ENCODE measurements at regions not wholly inside any gene's neighbourhood (a gene's known extent, or its start where the extent isn't known, plus 50 kb on each side); places are given as distances from the start of the nearest gene placed in this dataset.
A peak's percentile ranks its signal among the peaks of the same experiment; 100 is the strongest.
"Not testable (repeated sequence)": the region's sequence is repeated elsewhere in the genome, so short reads cannot be mapped to it uniquely, and the experiment has no call there.

DNA sequence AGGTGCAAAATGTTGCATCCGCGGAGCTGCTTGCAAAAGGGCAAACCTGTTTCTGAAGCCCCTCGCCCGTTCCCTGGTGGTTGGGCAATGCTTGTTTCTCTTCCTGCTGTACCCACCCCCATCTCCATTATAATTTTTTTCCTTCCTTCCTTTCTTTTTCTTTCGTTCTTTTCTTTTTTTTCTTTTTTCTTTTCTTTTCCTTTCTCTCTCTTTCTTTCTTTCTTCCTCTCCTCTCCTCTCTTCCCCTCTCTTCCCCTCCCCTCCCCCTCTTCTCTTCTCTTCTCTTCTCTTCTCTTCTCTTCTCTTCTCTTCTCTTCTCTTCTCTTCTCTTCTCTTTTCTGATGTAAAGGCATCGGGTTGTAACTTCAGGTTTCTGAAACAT is 278.2 kb downstream of the GATA3 start:
- DNase-seq (ENCODE audit: low read depth in 4 of 4, low spot score in 2 of 4), result no peak

DNA sequence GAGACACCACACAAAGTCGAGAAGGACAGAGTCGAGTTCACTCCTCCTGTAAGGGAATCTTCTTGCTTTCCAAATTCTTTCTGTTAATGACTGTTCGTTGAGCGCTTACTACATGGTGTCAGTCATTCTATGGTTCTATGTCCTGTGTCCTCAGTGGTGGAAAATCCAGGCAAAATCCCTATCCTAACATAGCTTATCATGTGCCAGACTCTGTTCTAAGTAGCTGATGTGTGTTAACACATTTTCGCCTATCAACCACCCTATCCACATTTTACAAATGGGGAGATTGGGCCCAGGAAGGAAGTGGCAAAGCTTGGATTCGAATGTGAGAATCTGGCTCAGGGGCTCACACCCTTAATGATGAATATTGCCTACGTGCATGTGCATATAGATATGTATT is 280.1 kb downstream of the GATA3 start:
- no peak for DNase-seq (ENCODE audit: low read depth in 4 of 4, low spot score in 2 of 4)

- DNase-seq (ENCODE audit: low read depth in 4 of 4, low spot score in 2 of 4), result peak in 3 of 4 donors; percentile 18 to 34 (median 19)
Observed at GRCh38 chr10:8336629-8337331, 282.3 kb downstream of the GATA3 start.

DNA sequence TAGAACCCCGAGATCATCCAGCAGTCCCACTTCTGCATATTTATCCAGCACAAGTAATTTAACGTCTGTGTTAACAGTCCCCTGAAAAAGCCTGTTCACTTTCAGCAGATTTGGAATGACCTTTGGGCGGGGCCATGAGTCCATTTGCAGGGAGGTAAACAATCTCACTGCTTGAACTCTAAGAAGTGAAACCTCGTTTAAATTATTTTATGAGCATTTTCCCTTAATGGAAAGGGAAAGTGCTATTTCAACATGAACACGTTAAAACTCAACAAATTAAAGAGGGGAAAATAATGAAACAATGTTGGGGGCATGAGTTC is 282.8 kb downstream of the GATA3 start:
- peak in 1 of 4 donors; percentile 6 for DNase-seq (ENCODE audit: low read depth in 4 of 4, low spot score in 2 of 4)

DNA sequence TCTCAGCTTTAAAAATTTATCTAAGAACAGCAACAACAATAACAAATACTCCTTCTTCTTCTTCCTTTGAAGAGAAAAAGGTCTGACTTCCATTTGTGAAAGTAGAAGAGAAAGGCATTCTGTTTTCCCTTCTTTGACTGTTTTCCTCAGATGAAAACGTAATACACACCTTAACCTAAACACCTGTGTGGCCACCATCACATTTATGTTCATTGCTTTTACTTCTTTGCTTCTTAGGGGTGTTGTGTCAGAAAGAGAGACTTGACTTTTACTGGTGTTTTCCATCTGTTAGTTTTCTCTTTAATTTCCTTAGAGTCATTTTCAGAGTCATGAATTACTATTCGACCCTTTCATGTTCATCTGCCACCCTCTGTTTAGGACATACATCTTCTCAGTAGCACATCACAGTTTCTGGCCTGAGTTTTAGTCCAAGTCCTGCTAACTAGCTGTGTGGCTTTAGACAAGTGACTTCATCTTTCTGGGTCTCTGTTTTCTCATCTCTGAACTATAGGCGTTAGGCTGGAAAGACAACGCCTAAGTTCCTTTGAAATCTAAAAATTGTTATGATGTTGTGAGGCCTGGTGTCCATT is 283.8 kb downstream of the GATA3 start:
- DNase-seq (ENCODE audit: low read depth in 4 of 4, low spot score in 2 of 4), result no peak

- DNase-seq (ENCODE audit: low read depth in 4 of 4, low spot score in 2 of 4), result no peak
Observed at GRCh38 chr10:8344756-8345155, 290.3 kb downstream of the GATA3 start.

- no peak for DNase-seq (ENCODE audit: low read depth in 4 of 4, low spot score in 2 of 4)
Observed at GRCh38 chr10:8346861-8347260, 292.4 kb downstream of the GATA3 start.

DNA sequence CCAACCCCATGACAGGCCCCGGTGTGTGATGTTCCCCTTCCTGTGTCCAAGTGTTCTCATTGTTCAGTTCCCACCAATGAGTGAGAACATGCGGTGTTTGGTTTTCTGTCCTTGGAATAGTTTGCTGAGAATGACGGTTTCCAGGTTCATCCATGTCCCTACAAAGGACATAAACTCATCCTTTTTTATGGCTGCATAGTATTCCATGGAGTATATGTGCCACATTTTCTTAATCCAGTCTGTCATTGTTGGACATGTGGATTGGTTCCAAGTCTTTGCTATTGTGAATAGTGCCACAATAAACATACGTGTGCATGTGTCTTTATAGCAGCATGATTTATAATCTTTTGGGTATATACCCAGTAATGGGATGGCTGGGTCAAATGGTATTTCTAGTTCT is 293.1 kb downstream of the GATA3 start:
- not testable (repeated sequence) for DNase-seq (ENCODE audit: low read depth in 4 of 4, low spot score in 2 of 4)

GRCh38 chr10:8349610-8350249 is 295.2 kb downstream of the GATA3 start:
- DNase-seq (ENCODE audit: low read depth in 4 of 4, low spot score in 2 of 4), result no peak

GRCh38 chr10:8350250-8350967 is 295.9 kb downstream of the GATA3 start:
- no peak for DNase-seq (ENCODE audit: low read depth in 4 of 4, low spot score in 2 of 4)

- no peak for DNase-seq (ENCODE audit: low read depth in 4 of 4, low spot score in 2 of 4)
Observed at GRCh38 chr10:8352171-8353075, 297.9 kb downstream of the GATA3 start.

DNA sequence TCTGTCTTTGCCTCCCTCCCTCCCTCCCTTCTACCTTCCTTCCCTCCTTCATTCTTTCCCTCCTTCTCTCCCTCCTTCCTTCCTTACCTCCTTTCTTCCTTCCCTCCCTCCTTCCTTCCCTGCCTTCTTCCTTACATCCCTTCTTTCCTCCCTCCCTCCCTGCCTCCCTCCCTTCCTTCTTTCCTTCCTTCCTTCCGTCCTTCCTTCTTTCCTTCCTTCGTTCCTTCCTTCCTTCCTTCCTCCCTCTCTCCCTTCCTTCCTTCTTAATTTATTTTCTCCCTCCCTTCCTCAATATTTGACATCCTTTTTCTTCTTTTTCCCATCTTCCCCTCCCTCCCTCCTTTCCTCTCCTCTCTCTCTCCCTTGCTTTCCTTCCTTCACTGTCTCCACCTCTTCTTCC is 301.8 kb downstream of the GATA3 start:
- no peak for DNase-seq (ENCODE audit: low read depth in 4 of 4, low spot score in 2 of 4)

DNA sequence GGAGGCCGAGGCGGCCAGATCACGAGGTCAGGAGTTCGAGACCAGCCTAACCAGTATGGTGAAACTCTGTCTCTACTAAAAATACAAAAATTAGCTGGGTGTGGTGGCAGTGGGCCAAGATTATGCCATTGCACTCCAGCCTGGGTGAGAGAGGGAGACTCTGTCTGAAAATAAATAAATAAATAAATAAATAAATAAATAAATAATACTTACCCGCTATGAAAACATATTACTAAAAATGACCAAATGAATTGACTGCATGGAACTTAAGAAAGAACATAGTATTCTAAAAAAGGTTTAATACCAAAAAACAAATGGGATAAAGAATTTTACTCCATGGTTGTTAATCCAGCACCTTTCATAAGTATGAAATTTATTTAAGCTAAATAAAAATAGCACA is 305.0 kb downstream of the GATA3 start:
- no peak for DNase-seq (ENCODE audit: low read depth in 4 of 4, low spot score in 2 of 4)

- no peak for DNase-seq (ENCODE audit: low read depth in 4 of 4, low spot score in 2 of 4)
Observed at GRCh38 chr10:8360365-8360764, 305.9 kb downstream of the GATA3 start.

- no peak for DNase-seq (ENCODE audit: low read depth in 4 of 4, low spot score in 2 of 4)
Observed at GRCh38 chr10:8360814-8361509, 306.5 kb downstream of the GATA3 start.

- no peak for DNase-seq (ENCODE audit: low read depth in 4 of 4, low spot score in 2 of 4)
Observed at GRCh38 chr10:8361510-8361844, 307.0 kb downstream of the GATA3 start.

GRCh38 chr10:8365935-8366911 is 311.7 kb downstream of the GATA3 start:
- DNase-seq (ENCODE audit: low read depth in 4 of 4, low spot score in 2 of 4), result no peak

DNA sequence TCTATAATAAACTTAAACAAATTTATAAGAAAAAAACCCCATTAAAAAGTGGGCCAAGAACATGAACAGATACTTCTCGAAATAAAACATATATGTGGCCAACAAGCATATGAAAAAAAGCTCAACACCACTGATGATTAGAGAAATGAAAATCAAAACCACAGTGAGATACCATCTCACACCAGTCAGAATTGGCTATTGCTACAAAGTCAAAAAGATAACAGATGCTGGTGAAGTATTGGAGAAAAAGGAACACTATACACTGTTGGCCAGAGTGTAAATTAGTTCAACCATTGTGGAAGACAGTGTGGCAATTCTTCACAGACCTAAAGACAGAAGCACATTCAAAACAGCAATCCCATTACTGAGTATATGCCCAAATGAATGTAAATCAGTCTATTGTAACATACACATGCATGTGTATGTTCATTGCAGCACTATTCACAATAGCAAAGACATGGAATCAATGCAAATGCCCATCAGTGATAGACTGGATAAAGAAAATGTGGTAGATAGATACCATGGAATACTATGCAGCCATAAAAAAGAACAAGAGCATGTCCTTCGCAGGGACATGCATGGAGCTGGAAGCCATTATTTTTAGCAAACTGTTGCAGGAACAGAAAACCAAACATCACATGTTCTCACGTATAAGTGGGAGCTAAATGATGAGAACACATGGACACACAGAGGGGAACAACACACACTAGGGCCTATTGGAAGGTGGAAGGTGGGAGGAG is 313.4 kb downstream of the GATA3 start:
- not testable (repeated sequence) for DNase-seq (ENCODE audit: low read depth in 4 of 4, low spot score in 2 of 4)

Measured in left renal cortex interstitium (tissue), 4 donors.